ENCODE measurements at regions not wholly inside any gene's neighbourhood (a gene's known extent, or its start where the extent isn't known, plus 50 kb on each side); places are given as distances from the start of the nearest gene placed in this dataset.

DNA sequence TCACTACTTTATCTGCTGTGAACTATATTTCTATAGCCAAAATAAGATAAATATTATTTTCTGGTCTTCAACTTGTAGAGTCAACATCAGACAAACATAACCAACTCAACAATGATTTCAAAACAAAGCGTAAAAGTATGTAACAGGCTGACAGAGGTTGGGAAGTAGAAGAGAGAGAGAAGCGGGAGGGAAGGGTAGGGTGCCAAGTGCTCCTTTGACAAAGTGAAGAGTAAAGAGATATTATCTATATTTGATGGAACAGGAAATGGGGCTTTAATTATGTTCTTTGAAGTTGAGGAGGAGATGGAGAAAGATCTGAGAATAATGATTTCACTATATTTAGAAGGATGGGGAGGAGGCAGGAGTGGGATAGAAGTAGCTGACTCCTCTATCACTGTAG is 70.1 kb downstream of the DNTTIP2 start:
- TF ChIP-seq, protein P1, sequence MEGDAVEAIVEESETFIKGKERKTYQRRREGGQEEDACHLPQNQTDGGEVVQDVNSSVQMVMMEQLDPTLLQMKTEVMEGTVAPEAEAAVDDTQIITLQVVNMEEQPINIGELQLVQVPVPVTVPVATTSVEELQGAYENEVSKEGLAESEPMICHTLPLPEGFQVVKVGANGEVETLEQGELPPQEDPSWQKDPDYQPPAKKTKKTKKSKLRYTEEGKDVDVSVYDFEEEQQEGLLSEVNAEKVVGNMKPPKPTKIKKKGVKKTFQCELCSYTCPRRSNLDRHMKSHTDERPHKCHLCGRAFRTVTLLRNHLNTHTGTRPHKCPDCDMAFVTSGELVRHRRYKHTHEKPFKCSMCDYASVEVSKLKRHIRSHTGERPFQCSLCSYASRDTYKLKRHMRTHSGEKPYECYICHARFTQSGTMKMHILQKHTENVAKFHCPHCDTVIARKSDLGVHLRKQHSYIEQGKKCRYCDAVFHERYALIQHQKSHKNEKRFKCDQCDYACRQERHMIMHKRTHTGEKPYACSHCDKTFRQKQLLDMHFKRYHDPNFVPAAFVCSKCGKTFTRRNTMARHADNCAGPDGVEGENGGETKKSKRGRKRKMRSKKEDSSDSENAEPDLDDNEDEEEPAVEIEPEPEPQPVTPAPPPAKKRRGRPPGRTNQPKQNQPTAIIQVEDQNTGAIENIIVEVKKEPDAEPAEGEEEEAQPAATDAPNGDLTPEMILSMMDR (IDR thresholded peaks at IDR 0.05; ENCODE audit: low read length), result no peak
- no peak for TF ChIP-seq EZH2 (IDR thresholded peaks at IDR 0.05; ENCODE audit: borderline replicate concordance, low read length)
